HG03159 (cell line): ENCODE measurements at regions not wholly inside any gene's neighbourhood (a gene's known extent, or its start where the extent isn't known, plus 50 kb on each side); places are given as distances from the start of the nearest gene placed in this dataset.

Experiments used
- ATAC-seq: cut with Tn5 transposase; IDR thresholded peaks from one replicate; pipeline ENCODE4 v1.9.1; 2021; ENCODE audit warnings: mild to moderate bottlenecking, moderate library complexity; ENCODE audit not compliant: unreplicated experiment

GRCh38 chr18:28831476-28831875 is 654.5 kb upstream of the CDH2 start:
- no peak for ATAC-seq

- ATAC-seq: no peak
Observed at GRCh38 chr18:28826107-28826506, 649.2 kb upstream of the CDH2 start.

- no peak for ATAC-seq
Observed at GRCh38 chr18:28824183-28824574, 647.2 kb upstream of the CDH2 start.

GRCh38 chr18:28823506-28824182 is 646.7 kb upstream of the CDH2 start:
- no peak for ATAC-seq

- no peak for ATAC-seq
Observed at GRCh38 chr18:28820353-28820752, 643.4 kb upstream of the CDH2 start.

GRCh38 chr18:28816155-28816554 is 639.2 kb upstream of the CDH2 start:
- ATAC-seq: no peak

- no peak for ATAC-seq
Observed at GRCh38 chr18:28814365-28814764, 637.4 kb upstream of the CDH2 start.

- no peak for ATAC-seq
Observed at GRCh38 chr18:28808373-28808772, 631.4 kb upstream of the CDH2 start.

- no peak for ATAC-seq
Observed at GRCh38 chr18:28805491-28805890, 628.6 kb upstream of the CDH2 start.

GRCh38 chr18:28804512-28805202 is 627.7 kb upstream of the CDH2 start:
- ATAC-seq: no peak

GRCh38 chr18:28802546-28802945 is 625.6 kb upstream of the CDH2 start:
- ATAC-seq: no peak

GRCh38 chr18:28801876-28802275 is 624.9 kb upstream of the CDH2 start:
- no peak for ATAC-seq

GRCh38 chr18:28794459-28795245 is 617.7 kb upstream of the CDH2 start:
- no peak for ATAC-seq

- no peak for ATAC-seq
Observed at GRCh38 chr18:28793901-28794300, 617.0 kb upstream of the CDH2 start.

- no peak for ATAC-seq
Observed at GRCh38 chr18:28792404-28793086, 615.6 kb upstream of the CDH2 start.

GRCh38 chr18:28791101-28791500 is 614.2 kb upstream of the CDH2 start:
- ATAC-seq: no peak

- no peak for ATAC-seq
Observed at GRCh38 chr18:28789502-28789901, 612.6 kb upstream of the CDH2 start.

GRCh38 chr18:28786926-28787325 is 610.0 kb upstream of the CDH2 start:
- no peak for ATAC-seq

GRCh38 chr18:28781616-28782362 is 604.9 kb upstream of the CDH2 start:
- no peak for ATAC-seq

- ATAC-seq: no peak
Observed at GRCh38 chr18:28778706-28779105, 601.8 kb upstream of the CDH2 start.

GRCh38 chr18:28777756-28778155 is 600.8 kb upstream of the CDH2 start:
- no peak for ATAC-seq
